Fibroblast of villous mesenchyme (primary cell): ENCODE measurements at regions not wholly inside any gene's neighbourhood (a gene's known extent, or its start where the extent isn't known, plus 50 kb on each side); places are given as distances from the start of the nearest gene placed in this dataset.

Source experiments
- DNase-seq: peaks from one replicate; pipeline ENCODE4 v3.0.0-alpha.2; 2010; ENCODE audit warnings: low read depth
- H3K4me3 ChIP-seq: 2 replicates; pipeline ENCODE4 v1.5.1; 2011; ENCODE audit warnings: low read depth, mild to moderate bottlenecking, low read length
- TF ChIP-seq, protein P1 (sequence below): IDR thresholded peaks from 2 replicates; pipeline ENCODE4 v1.5.1; 2012; ENCODE audit warnings: low read depth, mild to moderate bottlenecking, low read length; ENCODE audit not compliant: insufficient read depth

- H3K4me3 ChIP-seq = no peak overlapping the region
- peak; percentile 52 for DNase-seq
- TF ChIP-seq, protein P1, sequence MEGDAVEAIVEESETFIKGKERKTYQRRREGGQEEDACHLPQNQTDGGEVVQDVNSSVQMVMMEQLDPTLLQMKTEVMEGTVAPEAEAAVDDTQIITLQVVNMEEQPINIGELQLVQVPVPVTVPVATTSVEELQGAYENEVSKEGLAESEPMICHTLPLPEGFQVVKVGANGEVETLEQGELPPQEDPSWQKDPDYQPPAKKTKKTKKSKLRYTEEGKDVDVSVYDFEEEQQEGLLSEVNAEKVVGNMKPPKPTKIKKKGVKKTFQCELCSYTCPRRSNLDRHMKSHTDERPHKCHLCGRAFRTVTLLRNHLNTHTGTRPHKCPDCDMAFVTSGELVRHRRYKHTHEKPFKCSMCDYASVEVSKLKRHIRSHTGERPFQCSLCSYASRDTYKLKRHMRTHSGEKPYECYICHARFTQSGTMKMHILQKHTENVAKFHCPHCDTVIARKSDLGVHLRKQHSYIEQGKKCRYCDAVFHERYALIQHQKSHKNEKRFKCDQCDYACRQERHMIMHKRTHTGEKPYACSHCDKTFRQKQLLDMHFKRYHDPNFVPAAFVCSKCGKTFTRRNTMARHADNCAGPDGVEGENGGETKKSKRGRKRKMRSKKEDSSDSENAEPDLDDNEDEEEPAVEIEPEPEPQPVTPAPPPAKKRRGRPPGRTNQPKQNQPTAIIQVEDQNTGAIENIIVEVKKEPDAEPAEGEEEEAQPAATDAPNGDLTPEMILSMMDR = no peak
Observed at GRCh38 chr2:120823551-120823950, 87.9 kb downstream of the GLI2 start.

- TF ChIP-seq, protein P1 = no peak
- DNase-seq = no peak
- no peak overlapping the region for H3K4me3 ChIP-seq
Observed at GRCh38 chr2:120824246-120824645, 88.6 kb downstream of the GLI2 start.

DNA sequence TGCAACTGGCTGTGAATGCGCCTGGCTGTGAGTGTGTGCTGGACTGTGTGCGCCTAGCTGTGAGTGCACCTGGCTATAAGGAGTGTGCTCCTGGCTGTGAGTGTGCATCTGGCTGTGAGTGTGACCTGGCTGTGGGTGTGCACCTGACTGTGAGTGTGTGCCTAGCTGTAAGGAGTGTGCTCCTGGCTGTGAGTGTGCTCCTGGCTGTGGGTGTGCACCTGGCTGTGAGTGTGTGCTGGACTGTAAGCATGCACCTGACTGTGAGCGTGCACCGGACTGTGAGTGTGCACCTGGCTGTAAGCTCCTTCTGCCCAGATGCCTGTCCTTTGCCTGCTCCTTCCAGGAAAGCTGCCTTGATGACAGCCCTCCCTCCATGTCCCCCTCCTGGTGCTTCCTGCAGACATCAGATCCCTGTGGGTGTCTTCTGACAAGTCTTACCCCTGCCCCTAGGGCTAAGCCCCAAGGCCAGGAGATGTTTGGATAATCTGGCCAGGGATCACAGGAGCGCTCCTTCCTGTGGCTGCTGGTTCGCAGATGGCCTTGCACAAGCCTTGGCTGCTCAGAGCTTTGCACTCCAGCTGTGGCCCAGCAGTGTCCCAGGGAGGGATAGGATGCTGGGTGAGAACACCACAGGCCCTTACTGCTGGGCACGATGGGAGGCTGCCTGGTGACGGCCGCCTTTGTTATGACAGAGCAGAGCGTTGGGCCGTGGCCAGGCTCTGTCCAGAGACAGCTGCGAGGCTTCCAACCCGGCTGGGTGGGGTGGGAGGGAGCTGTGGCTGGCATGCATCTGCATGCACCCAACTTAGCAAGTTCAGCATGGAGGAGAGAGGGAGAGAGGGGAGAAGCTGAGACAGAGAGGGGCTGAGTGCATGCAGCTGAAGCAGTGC, 89.9 kb downstream of the GLI2 start:
- TF ChIP-seq, protein P1 = no peak
- peak; percentile 95 for DNase-seq
- no peak overlapping the region for H3K4me3 ChIP-seq

DNA sequence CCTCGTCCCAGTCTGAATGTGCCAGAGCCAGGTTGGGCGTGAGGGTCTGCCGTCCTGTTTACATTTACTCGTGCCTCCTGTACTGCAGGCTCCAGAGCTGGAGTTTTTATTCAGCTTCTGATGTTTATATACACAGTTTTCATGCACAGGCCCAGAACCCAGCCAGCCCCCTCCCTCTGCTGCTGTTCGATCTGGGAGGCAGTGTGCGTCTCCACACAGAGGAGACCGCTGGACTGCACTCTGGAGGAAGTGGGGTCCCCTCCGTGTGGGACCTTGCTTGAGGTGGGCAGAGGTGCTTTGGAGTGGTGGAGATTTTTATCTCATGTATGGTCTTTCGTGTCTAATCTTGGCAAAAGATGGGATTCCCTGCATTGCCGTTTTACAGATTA, 90.6 kb downstream of the GLI2 start:
- TF ChIP-seq, protein P1 = no peak
- no peak for DNase-seq
- no peak overlapping the region for H3K4me3 ChIP-seq

DNA sequence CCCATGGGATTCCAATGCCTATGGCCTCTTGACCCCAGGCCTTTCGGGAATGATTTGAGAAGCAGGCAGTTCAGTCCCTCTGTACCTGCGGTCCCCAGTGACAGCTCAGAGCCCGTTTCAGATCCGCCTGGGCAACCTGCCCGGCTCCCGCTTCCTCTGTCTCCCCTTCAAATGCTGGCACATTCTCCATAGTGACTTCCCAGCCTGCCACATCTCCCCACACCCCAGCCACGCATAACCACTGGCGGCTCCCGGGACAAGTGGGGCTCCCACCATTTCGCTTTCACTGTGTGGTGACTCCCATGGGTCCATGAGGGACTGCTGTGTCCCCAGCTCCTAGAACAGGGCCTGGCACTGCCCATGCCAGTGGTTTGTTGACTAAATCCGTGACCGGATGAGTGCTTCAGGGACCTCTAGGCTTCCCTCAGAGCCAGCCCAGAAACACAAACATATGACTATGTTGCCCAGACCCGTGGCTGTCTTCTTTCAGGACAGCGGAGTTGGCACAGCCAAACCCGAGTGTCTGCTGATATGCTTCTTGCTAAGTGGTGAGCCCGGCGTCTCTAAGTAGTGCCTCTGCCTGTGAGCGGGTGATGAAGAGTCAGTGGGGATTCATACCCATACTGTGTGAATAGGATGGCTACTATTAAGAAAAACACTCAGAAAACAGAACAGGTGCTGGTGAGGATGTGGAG, 91.2 kb downstream of the GLI2 start:
- H3K4me3 ChIP-seq = no peak overlapping the region
- DNase-seq = no peak
- TF ChIP-seq, protein P1 = no peak

DNA sequence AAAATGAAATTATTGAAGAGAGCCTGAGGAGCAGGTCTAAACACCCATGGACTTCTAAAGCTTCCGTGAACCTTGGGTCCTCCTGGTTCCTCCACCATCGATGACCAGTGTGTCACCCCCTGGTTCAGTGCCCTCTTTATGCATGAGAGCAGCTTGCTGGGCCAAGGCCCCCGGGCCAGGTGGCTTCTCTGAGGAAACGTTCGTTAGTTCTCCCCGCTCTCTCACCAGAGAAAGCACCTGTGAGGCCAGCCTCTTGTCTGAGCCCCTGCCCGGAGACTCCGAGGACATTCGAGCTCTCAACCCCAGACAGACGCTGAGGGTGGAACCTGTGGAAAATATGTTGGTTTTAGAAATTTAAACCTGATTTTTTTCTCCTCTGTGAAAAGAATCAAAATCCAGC, 92.4 kb downstream of the GLI2 start:
- H3K4me3 ChIP-seq = no peak overlapping the region
- TF ChIP-seq, protein P1 = no peak
- DNase-seq = no peak
